B cell (primary cell): ENCODE measurements at regions not wholly inside any gene's neighbourhood (a gene's known extent, or its start where the extent isn't known, plus 50 kb on each side); places are given as distances from the start of the nearest gene placed in this dataset.

ENCODE experiments used
- ATAC-seq: fragments of 200-7000 bp; cut with Tn5 transposase; one replicate; pipeline ENCODE4 v1.10.0; 2021; ENCODE audit warnings: low read depth, mild to moderate bottlenecking, moderate number of reproducible peaks, moderate library complexity
- CTCF ChIA-PET: fragments of 350-600 bp; sonication (Branson Sonifier 250); formaldehyde crosslinking; loops from one replicate; lab custom pipeline; 2021; ENCODE audit warnings: antibody characterized with exemption, inconsistent platforms; lab: Charles Lee
- POLR2A ChIA-PET: fragments of 350-600 bp; sonication (Branson Sonifier 250); formaldehyde crosslinking; loops from one replicate; lab custom pipeline; 2021; ENCODE audit warnings: antibody characterized with exemption; lab: Charles Lee
- DNase-seq: peaks from one replicate; pipeline ENCODE4 v3.0.0; 2013
- H2AFZ ChIP-seq: 2 replicates; pipeline ENCODE4 v1.6.1; 2012; ENCODE audit warnings: mild to moderate bottlenecking, low read depth, low read length; ENCODE audit not compliant: insufficient read depth, poor library complexity, severe bottlenecking
- H3K27ac ChIP-seq, 2 donors: 1 replicate in 1 of 2; 2 replicates in 1 of 2; pipeline ENCODE4 v1.5.1; 2012 to 2013; ENCODE audit warnings: low read length in 2 of 2, mild to moderate bottlenecking in 2 of 2, moderate library complexity in 1 of 2
- H3K27me3 ChIP-seq, 4 experiments: fragments of 200-600 bp in 1 of 4; sonication (generic) in 1 of 4; replicated peaks in 1 of 4; 1 replicate in 2 of 4; 2 replicates in 2 of 4; pipeline versions ENCODE4 v1.6.1 to v1.7.0; 2013 to 2016; ENCODE audit warnings: low read length in 3 of 4, mild to moderate bottlenecking in 2 of 4, mixed read lengths in 1 of 4, moderate library complexity in 1 of 4; ENCODE audit not compliant: insufficient read depth in 4 of 4, control insufficient read depth in 3 of 4; ENCODE audit errors: control extremely low read depth in 1 of 4
- H3K36me3 ChIP-seq, 2 experiments: replicated peaks in 1 of 2; 1 replicate in 1 of 2; 2 replicates in 1 of 2; pipeline versions ENCODE4 v1.6.1 to v1.7.1; 2013; ENCODE audit warnings: low read length in 1 of 2; ENCODE audit not compliant: insufficient read depth in 2 of 2, control insufficient read depth in 1 of 2; ENCODE audit errors: control extremely low read depth in 1 of 2, extremely low read depth in 1 of 2
- H3K4me1 ChIP-seq, 2 donors: fragments of 200-600 bp in 1 of 2; sonication (generic) in 1 of 2; 1 replicate in 1 of 2; 2 replicates in 1 of 2; pipeline versions ENCODE4 v1.5.1 to v1.6.1; 2013 to 2017; ENCODE audit warnings: low read length in 2 of 2; ENCODE audit not compliant: control insufficient read depth in 2 of 2, insufficient read depth in 2 of 2
- H3K4me2 ChIP-seq: replicated peaks from 2 replicates; pipeline ENCODE3; 2012; ENCODE audit warnings: mild to moderate bottlenecking, low read depth, low read length; ENCODE audit not compliant: poor library complexity, severe bottlenecking
- H3K4me3 ChIP-seq, 5 experiments: fragments of 200-600 bp in 1 of 5; sonication (generic) in 1 of 5; 1 replicate in 3 of 5; 2 replicates in 2 of 5; pipeline versions ENCODE4 v1.5.1 to v1.7.0; 2011 to 2016; ENCODE audit warnings: low read length in 4 of 5, mild to moderate bottlenecking in 4 of 5, low read depth in 2 of 5, control low read depth in 1 of 5, moderate library complexity in 1 of 5; ENCODE audit not compliant: insufficient read depth in 1 of 5; ENCODE audit errors: control extremely low read depth in 1 of 5, extremely low read depth in 1 of 5
- H3K79me2 ChIP-seq: fragments of 200-600 bp; sonication (generic); one replicate; pipeline ENCODE4 v1.6.0; 2016; ENCODE audit warnings: low read length; ENCODE audit not compliant: control insufficient read depth, insufficient read depth
- H3K9ac ChIP-seq: fragments of 200-600 bp; sonication (generic); 2 replicates; pipeline ENCODE4 v1.6.1; 2017; ENCODE audit warnings: mild to moderate bottlenecking, low read length, moderate library complexity
- H3K9me3 ChIP-seq, 3 donors: one replicate each; pipeline versions ENCODE4 v1.6.1 to v1.7.1; 2013; ENCODE audit warnings: low read length in 2 of 3; ENCODE audit not compliant: control insufficient read depth in 2 of 3, insufficient read depth in 1 of 3; ENCODE audit errors: control extremely low read depth in 1 of 3
- H4K20me1 ChIP-seq: 2 replicates; pipeline ENCODE4 v1.6.0; 2012; ENCODE audit warnings: mild to moderate bottlenecking, low read length; ENCODE audit not compliant: insufficient read depth, control insufficient read depth, poor library complexity, severe bottlenecking
- H3K27ac Mint-ChIP-seq: one replicate; pipeline ENCODE4 v1.8.0; 2021; ENCODE audit warnings: mixed read lengths
- H3K27me3 Mint-ChIP-seq: one replicate; pipeline ENCODE4 v1.8.0; 2021; ENCODE audit warnings: mixed read lengths
- H3K4me1 Mint-ChIP-seq: one replicate; pipeline ENCODE4 v1.8.0; 2021; ENCODE audit warnings: mixed read lengths
- H3K4me3 Mint-ChIP-seq: one replicate; pipeline ENCODE4 v1.8.0; 2021; ENCODE audit warnings: mixed read lengths
- H3K9me3 Mint-ChIP-seq: one replicate; pipeline ENCODE4 v1.8.0; 2022; ENCODE audit warnings: mixed read lengths; ENCODE audit not compliant: insufficient read depth
- EZH2 ChIP-seq: IDR thresholded peaks from 2 replicates; pipeline ENCODE4 v1.6.1; 2012; ENCODE audit warnings: borderline replicate concordance, low read depth, mild to moderate bottlenecking, moderate library complexity, low read length; ENCODE audit not compliant: insufficient read depth, poor library complexity, severe bottlenecking
- WGBS: methylation state at CpG from one replicate; pipeline ENCODE4 v1.1.5; 2013; ENCODE audit warnings: missing lambda C conversion rate; ENCODE audit not compliant: insufficient coverage; 5-methylcytosine and 5-hydroxymethylcytosine counted together
- intact Hi-C: fragments of 100-400 bp; cut with micrococcal nuclease; formaldehyde crosslinking; loops from one replicate; pipeline ENCODE4 v1.10.0; 2022
- TF ChIP-seq, protein P1 (sequence below): fragments of 200-600 bp; IDR thresholded peaks from one replicate; pipeline ENCODE4 v1.8.0; 2022; ENCODE audit warnings: antibody characterized with exemption, mild to moderate bottlenecking

DNA sequence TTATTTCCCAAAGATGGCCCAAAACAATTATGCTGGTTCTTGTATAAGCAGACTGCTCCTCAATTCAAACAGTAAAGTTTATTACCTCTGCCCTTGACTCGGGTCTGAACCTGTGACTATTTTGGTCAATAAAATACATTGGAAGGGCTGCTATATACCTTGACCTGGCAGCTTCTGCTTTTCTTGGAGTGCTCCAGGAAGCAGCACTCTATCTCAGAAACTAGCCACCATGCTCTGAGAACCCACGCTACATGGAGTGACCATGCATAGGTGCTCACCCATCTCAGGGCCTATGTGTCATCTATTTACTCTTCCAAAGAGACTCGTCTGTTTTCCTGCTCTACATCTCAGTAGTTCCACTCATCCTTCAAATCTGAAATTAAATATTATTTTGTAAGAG, 299.9 kb downstream of the AHR start:
- WGBS = 80% methylated on average over 2 of the region's 3 CpGs

DNA sequence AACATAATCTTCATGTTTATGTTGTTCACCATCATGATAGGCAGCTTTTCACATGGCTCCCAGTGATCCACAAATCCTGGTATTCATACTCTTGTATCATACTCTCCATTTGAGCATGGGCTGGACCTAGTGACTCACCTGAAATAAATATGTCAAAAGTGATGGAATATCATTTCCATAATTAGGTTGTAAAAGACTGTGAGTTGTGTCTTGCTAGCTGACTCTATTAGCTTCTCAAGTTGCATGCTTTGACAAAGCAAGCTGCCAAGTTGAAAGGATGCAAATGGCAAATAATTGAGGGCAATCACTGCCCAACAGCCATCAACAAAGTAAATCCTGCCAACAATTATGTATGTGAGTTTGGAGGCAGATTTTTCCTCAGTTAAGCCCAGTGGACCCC, 300.4 kb downstream of the AHR start:
- peaks cover 4% of the 10 kb centered on the region for H3K27me3 Mint-ChIP-seq
- intact Hi-C loops = no loop called here
- TF ChIP-seq EZH2 = no peak
- TF ChIP-seq, protein P1, sequence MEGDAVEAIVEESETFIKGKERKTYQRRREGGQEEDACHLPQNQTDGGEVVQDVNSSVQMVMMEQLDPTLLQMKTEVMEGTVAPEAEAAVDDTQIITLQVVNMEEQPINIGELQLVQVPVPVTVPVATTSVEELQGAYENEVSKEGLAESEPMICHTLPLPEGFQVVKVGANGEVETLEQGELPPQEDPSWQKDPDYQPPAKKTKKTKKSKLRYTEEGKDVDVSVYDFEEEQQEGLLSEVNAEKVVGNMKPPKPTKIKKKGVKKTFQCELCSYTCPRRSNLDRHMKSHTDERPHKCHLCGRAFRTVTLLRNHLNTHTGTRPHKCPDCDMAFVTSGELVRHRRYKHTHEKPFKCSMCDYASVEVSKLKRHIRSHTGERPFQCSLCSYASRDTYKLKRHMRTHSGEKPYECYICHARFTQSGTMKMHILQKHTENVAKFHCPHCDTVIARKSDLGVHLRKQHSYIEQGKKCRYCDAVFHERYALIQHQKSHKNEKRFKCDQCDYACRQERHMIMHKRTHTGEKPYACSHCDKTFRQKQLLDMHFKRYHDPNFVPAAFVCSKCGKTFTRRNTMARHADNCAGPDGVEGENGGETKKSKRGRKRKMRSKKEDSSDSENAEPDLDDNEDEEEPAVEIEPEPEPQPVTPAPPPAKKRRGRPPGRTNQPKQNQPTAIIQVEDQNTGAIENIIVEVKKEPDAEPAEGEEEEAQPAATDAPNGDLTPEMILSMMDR = no peak
- Histone ChIP-seq H3K79me2 (no peaks in the 10 kb centered on the region), H4K20me1 (no peaks in the 10 kb centered on the region), H3K27me3 (peaks cover 0 to 3% (median 0%) of the 10 kb centered on the region in 4 experiments), H2AFZ (no peak overlapping the region), H3K4me3 (no peak overlapping the region), H3K9me3 (peaks cover 0 to 11% (median 4%) of the 10 kb centered on the region in 3 donors), H3K27ac (no peak overlapping the region), H3K4me2 (no peak overlapping the region), H3K36me3 (no peaks in the 10 kb centered on the region), H3K4me1 (no peaks in the 10 kb centered on the region), H3K9ac (no peak overlapping the region)
- no peak overlapping the region for H3K27ac Mint-ChIP-seq
- POLR2A ChIA-PET = no interaction called here
- CTCF ChIA-PET = no interaction called here
- H3K9me3 Mint-ChIP-seq = no peaks in the 10 kb centered on the region
- no peaks in the 10 kb centered on the region for H3K4me1 Mint-ChIP-seq
- no peak for ATAC-seq
- no peak overlapping the region for H3K4me3 Mint-ChIP-seq
- DNase-seq = no peak

More for the DNA sequence above, 299.9 kb downstream of the AHR start:
- no peaks in the 10 kb centered on the region for H3K36me3 ChIP-seq
- no peak overlapping the region for H3K4me3 Mint-ChIP-seq
- CTCF ChIA-PET = no interaction called here
- H3K27me3 ChIP-seq = peaks cover 0 to 3% (median 0%) of the 10 kb centered on the region in 4 experiments
- H3K4me1 Mint-ChIP-seq = no peaks in the 10 kb centered on the region
- H4K20me1 ChIP-seq = no peaks in the 10 kb centered on the region
- no peaks in the 10 kb centered on the region for H3K4me1 ChIP-seq
- POLR2A ChIA-PET = no interaction called here
- H3K9me3 ChIP-seq = peaks cover 0 to 10% (median 2%) of the 10 kb centered on the region in 3 donors
- H3K79me2 ChIP-seq = no peaks in the 10 kb centered on the region
- H3K4me2 ChIP-seq = no peak overlapping the region
- no peaks in the 10 kb centered on the region for H3K9me3 Mint-ChIP-seq
- H3K27ac ChIP-seq = no peak overlapping the region
- no peak overlapping the region for H3K4me3 ChIP-seq
- TF ChIP-seq EZH2 = no peak
- H3K27me3 Mint-ChIP-seq = peaks cover 4% of the 10 kb centered on the region
- intact Hi-C loops = no loop called here
- no peak overlapping the region for H2AFZ ChIP-seq
- no peak for DNase-seq
- H3K27ac Mint-ChIP-seq = no peak overlapping the region
- no peak overlapping the region for H3K9ac ChIP-seq
- ATAC-seq = no peak
